Esophagus muscularis mucosa (tissue), 3 donors: ENCODE measurements at regions not wholly inside any gene's neighbourhood (a gene's known extent, or its start where the extent isn't known, plus 50 kb on each side); places are given as distances from the start of the nearest gene placed in this dataset.

ENCODE experiments used
- POLR2A ChIP-seq: fragments of 450-650 bp; IDR thresholded peaks from one replicate; pipeline ENCODE4 v1.6.1; 2017; ENCODE audit warnings: antibody characterized with exemption, moderate library complexity, mild to moderate bottlenecking, low read depth
- TF ChIP-seq, protein P1 (sequence below), 3 experiments: fragments of 200-600 bp in 2 of 3; fragments of 450-650 bp in 1 of 3; sonication (generic) in 2 of 3; IDR thresholded peaks; one replicate each; pipeline ENCODE4 v1.5.1; 2017 to 2019; ENCODE audit warnings: antibody characterized with exemption in 3 of 3, mild to moderate bottlenecking in 2 of 3, moderate library complexity in 1 of 3

DNA sequence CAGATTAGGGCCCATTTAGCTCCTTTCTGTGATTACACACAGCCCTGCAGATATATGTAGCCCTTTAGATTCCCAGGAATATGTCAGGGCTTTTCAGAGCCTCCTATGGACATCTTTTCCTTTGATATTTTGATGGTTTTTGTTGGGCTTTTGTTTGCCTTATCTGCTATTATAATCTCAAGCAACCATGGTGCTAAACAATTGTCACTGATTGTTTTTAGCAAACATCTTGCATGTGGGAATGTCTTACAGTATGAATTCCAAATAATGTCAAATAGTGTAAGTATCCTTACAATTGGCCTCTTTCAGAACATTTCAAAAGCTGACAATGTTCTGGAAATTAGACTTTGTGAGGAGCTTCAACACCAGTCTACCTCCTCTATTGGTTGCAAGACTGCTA is 333.6 kb upstream of the OPRM1 start:
- TF ChIP-seq POLR2A: no peak
- TF ChIP-seq, protein P1, sequence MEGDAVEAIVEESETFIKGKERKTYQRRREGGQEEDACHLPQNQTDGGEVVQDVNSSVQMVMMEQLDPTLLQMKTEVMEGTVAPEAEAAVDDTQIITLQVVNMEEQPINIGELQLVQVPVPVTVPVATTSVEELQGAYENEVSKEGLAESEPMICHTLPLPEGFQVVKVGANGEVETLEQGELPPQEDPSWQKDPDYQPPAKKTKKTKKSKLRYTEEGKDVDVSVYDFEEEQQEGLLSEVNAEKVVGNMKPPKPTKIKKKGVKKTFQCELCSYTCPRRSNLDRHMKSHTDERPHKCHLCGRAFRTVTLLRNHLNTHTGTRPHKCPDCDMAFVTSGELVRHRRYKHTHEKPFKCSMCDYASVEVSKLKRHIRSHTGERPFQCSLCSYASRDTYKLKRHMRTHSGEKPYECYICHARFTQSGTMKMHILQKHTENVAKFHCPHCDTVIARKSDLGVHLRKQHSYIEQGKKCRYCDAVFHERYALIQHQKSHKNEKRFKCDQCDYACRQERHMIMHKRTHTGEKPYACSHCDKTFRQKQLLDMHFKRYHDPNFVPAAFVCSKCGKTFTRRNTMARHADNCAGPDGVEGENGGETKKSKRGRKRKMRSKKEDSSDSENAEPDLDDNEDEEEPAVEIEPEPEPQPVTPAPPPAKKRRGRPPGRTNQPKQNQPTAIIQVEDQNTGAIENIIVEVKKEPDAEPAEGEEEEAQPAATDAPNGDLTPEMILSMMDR (IDR thresholded peaks at IDR 0.05): no peak
